ENCODE measurements at regions not wholly inside any gene's neighbourhood (a gene's known extent, or its start where the extent isn't known, plus 50 kb on each side); places are given as distances from the start of the nearest gene placed in this dataset.
"Not testable (repeated sequence)": the region's sequence is repeated elsewhere in the genome, so short reads cannot be mapped to it uniquely, and the experiment has no call there.

GRCh38 chr2:132353380-132353779 lies 63.2 kb upstream of the GPR39 start:
- H3K9ac ChIP-seq (ENCODE audit: insufficient read depth, low read depth, low read length); ATAC-seq; DNase-seq (ENCODE audit: low spot score); H3K27me3 ChIP-seq (ENCODE audit: control insufficient read depth in 1 of 2, insufficient read depth in 2 of 2, low read length in 2 of 2); H4K20me1 ChIP-seq (ENCODE audit: insufficient read depth, low read length); in situ Hi-C loops (cut with HindIII; ENCODE audit: extremely low pct_ligation_motif_present, low pct_unique_long_range_greater_than_20kb); H3K79me2 ChIP-seq (ENCODE audit: insufficient read depth, low read length); H3K4me3 ChIP-seq (replicated peaks in 1 of 3; ENCODE audit: insufficient read depth in 1 of 3, low read depth in 2 of 3, low read length in 3 of 3); H3K36me3 ChIP-seq (replicated peaks in 1 of 2; ENCODE audit: control insufficient read depth in 1 of 2, insufficient read depth in 2 of 2, low read length in 2 of 2); H2AFZ ChIP-seq (ENCODE audit: low read length); BruUV-seq (replicated peaks); H3K4me1 ChIP-seq (ENCODE audit: insufficient read depth, low read length); intact Hi-C loops (cut with micrococcal nuclease; ENCODE audit: unreplicated experiment); H3K9me3 ChIP-seq (ENCODE audit: low read length); H3K27ac ChIP-seq (ENCODE audit: extremely low read length, insufficient read depth, low read length); CTCF ChIA-PET (ENCODE audit: low intra/inter-chr PET ratio, low total read pairs); FAIRE-seq: not testable (repeated sequence)
- POLR2A ChIA-PET, result interaction anchor here (1.3 kb wide), 1 partner anchor 63 kb away, joined by 3 read pairs; no protein-coding TSS in a partner anchor
- 0 out of 2 replicates have a peak overlapping the region, but pooled peaks have one; percentile 27 for H3K4me2 ChIP-seq (ENCODE audit: low read depth, low read length)
- 4% methylated on average over 12 of the region's 32 CpGs for WGBS (ENCODE audit: low lambda C conversion rate)

GRCh38 chr2:132360964-132361363 lies 55.6 kb upstream of the GPR39 start:
- H3K79me2 ChIP-seq (ENCODE audit: insufficient read depth, low read length); POLR2A ChIA-PET; ATAC-seq; H3K27ac ChIP-seq (ENCODE audit: extremely low read length, insufficient read depth, low read length); H3K4me3 ChIP-seq (replicated peaks in 1 of 3; ENCODE audit: insufficient read depth in 1 of 3, low read depth in 2 of 3, low read length in 3 of 3); H3K36me3 ChIP-seq (replicated peaks in 1 of 2; ENCODE audit: control insufficient read depth in 1 of 2, insufficient read depth in 2 of 2, low read length in 2 of 2); BruUV-seq (replicated peaks); DNase-seq (ENCODE audit: low spot score); intact Hi-C loops (cut with micrococcal nuclease; ENCODE audit: unreplicated experiment); H2AFZ ChIP-seq (ENCODE audit: low read length); FAIRE-seq; H3K4me2 ChIP-seq (ENCODE audit: low read depth, low read length); H4K20me1 ChIP-seq (ENCODE audit: insufficient read depth, low read length); in situ Hi-C loops (cut with HindIII; ENCODE audit: extremely low pct_ligation_motif_present, low pct_unique_long_range_greater_than_20kb); H3K27me3 ChIP-seq (ENCODE audit: control insufficient read depth in 1 of 2, insufficient read depth in 2 of 2, low read length in 2 of 2); H3K4me1 ChIP-seq (ENCODE audit: insufficient read depth, low read length); CTCF ChIA-PET (ENCODE audit: low intra/inter-chr PET ratio, low total read pairs); H3K9ac ChIP-seq (ENCODE audit: insufficient read depth, low read depth, low read length): not testable (repeated sequence)
- peaks cover 27% of the 10 kb centered on the region; the same call in 1 of the 2 replicates for H3K9me3 ChIP-seq (ENCODE audit: low read length)
- 71% methylated on average over 16 of the region's 19 CpGs for WGBS (ENCODE audit: low lambda C conversion rate)

GRCh38 chr2:132361498-132361897 lies 55.1 kb upstream of the GPR39 start:
- H3K79me2 ChIP-seq (ENCODE audit: insufficient read depth, low read length); POLR2A ChIA-PET; CTCF ChIA-PET (ENCODE audit: low intra/inter-chr PET ratio, low total read pairs); FAIRE-seq; ATAC-seq; H3K9ac ChIP-seq (ENCODE audit: insufficient read depth, low read depth, low read length); H3K27ac ChIP-seq (ENCODE audit: extremely low read length, insufficient read depth, low read length); H3K27me3 ChIP-seq (ENCODE audit: control insufficient read depth in 1 of 2, insufficient read depth in 2 of 2, low read length in 2 of 2); H3K36me3 ChIP-seq (replicated peaks in 1 of 2; ENCODE audit: control insufficient read depth in 1 of 2, insufficient read depth in 2 of 2, low read length in 2 of 2); DNase-seq (ENCODE audit: low spot score); H3K4me3 ChIP-seq (replicated peaks in 1 of 3; ENCODE audit: insufficient read depth in 1 of 3, low read depth in 2 of 3, low read length in 3 of 3); H2AFZ ChIP-seq (ENCODE audit: low read length); H3K4me1 ChIP-seq (ENCODE audit: insufficient read depth, low read length); intact Hi-C loops (cut with micrococcal nuclease; ENCODE audit: unreplicated experiment); H4K20me1 ChIP-seq (ENCODE audit: insufficient read depth, low read length); in situ Hi-C loops (cut with HindIII; ENCODE audit: extremely low pct_ligation_motif_present, low pct_unique_long_range_greater_than_20kb); BruUV-seq (replicated peaks); H3K4me2 ChIP-seq (ENCODE audit: low read depth, low read length): not testable (repeated sequence)
- WGBS (ENCODE audit: low lambda C conversion rate), result 44% methylated on average over 7 of the region's 16 CpGs
- peaks cover 28% of the 10 kb centered on the region; the same call in 1 of the 2 replicates for H3K9me3 ChIP-seq (ENCODE audit: low read length)

GRCh38 chr2:132363352-132363751 lies 53.3 kb upstream of the GPR39 start:
- H3K4me1 ChIP-seq (ENCODE audit: insufficient read depth, low read length); H3K36me3 ChIP-seq (replicated peaks in 1 of 2; ENCODE audit: control insufficient read depth in 1 of 2, insufficient read depth in 2 of 2, low read length in 2 of 2); ATAC-seq; H3K4me2 ChIP-seq (ENCODE audit: low read depth, low read length); in situ Hi-C loops (cut with HindIII; ENCODE audit: extremely low pct_ligation_motif_present, low pct_unique_long_range_greater_than_20kb); H3K27ac ChIP-seq (ENCODE audit: extremely low read length, insufficient read depth, low read length); POLR2A ChIA-PET; H4K20me1 ChIP-seq (ENCODE audit: insufficient read depth, low read length); H3K4me3 ChIP-seq (replicated peaks in 1 of 3; ENCODE audit: insufficient read depth in 1 of 3, low read depth in 2 of 3, low read length in 3 of 3); FAIRE-seq; CTCF ChIA-PET (ENCODE audit: low intra/inter-chr PET ratio, low total read pairs); BruUV-seq (replicated peaks); intact Hi-C loops (cut with micrococcal nuclease; ENCODE audit: unreplicated experiment); H3K27me3 ChIP-seq (ENCODE audit: control insufficient read depth in 1 of 2, insufficient read depth in 2 of 2, low read length in 2 of 2); H3K9ac ChIP-seq (ENCODE audit: insufficient read depth, low read depth, low read length); H2AFZ ChIP-seq (ENCODE audit: low read length); H3K79me2 ChIP-seq (ENCODE audit: insufficient read depth, low read length); DNase-seq (ENCODE audit: low spot score): not testable (repeated sequence)
- peaks cover 28% of the 10 kb centered on the region; the same call in 1 of the 2 replicates for H3K9me3 ChIP-seq (ENCODE audit: low read length)
- WGBS (ENCODE audit: low lambda C conversion rate), result 4% methylated on average over 2 of the region's 2 CpGs
